Stimulated activated CD4-positive, alpha-beta T cell treated with anti-CD3 and anti-CD28 coated beads, Interleukin-4, amount 100 ng/mL, for 24 hours (primary cell): ENCODE measurements at regions not wholly inside any gene's neighbourhood (a gene's known extent, or its start where the extent isn't known, plus 50 kb on each side); places are given as distances from the start of the nearest gene placed in this dataset.

Experiments
- DNase-seq: peaks from one replicate; pipeline ENCODE4 v3.0.0-alpha.2; 2020

- no peak for DNase-seq
Observed at GRCh38 chr5:38022631-38023030, 182.8 kb upstream of the GDNF start.

GRCh38 chr5:38018016-38018415 is 178.2 kb upstream of the GDNF start:
- no peak for DNase-seq

- DNase-seq: no peak
Observed at GRCh38 chr5:38013107-38013506, 173.3 kb upstream of the GDNF start.

- no peak for DNase-seq
Observed at GRCh38 chr5:38011668-38012188, 171.9 kb upstream of the GDNF start.

GRCh38 chr5:38009749-38010358 is 170.0 kb upstream of the GDNF start:
- DNase-seq: no peak

GRCh38 chr5:38008198-38008597 is 168.4 kb upstream of the GDNF start:
- no peak for DNase-seq

GRCh38 chr5:37999593-37999992 is 159.8 kb upstream of the GDNF start:
- no peak for DNase-seq

- no peak for DNase-seq
Observed at GRCh38 chr5:37996918-37997317, 157.1 kb upstream of the GDNF start.

- DNase-seq: no peak
Observed at GRCh38 chr5:37994729-37995128, 154.9 kb upstream of the GDNF start.

GRCh38 chr5:37991301-37992299 is 151.8 kb upstream of the GDNF start:
- DNase-seq: no peak

- DNase-seq: no peak
Observed at GRCh38 chr5:37989884-37990283, 150.0 kb upstream of the GDNF start.

GRCh38 chr5:37988454-37989046 is 148.7 kb upstream of the GDNF start:
- no peak for DNase-seq

GRCh38 chr5:37984300-37984699 is 144.5 kb upstream of the GDNF start:
- no peak for DNase-seq

- DNase-seq: no peak
Observed at GRCh38 chr5:37983463-37983862, 143.6 kb upstream of the GDNF start.

- no peak for DNase-seq
Observed at GRCh38 chr5:37979559-37979958, 139.7 kb upstream of the GDNF start.

GRCh38 chr5:37975531-37975930 is 135.7 kb upstream of the GDNF start:
- DNase-seq: no peak

- DNase-seq: no peak
Observed at GRCh38 chr5:37971483-37972024, 131.7 kb upstream of the GDNF start.

- no peak for DNase-seq
Observed at GRCh38 chr5:37966871-37967270, 127.0 kb upstream of the GDNF start.

GRCh38 chr5:37966291-37966690 is 126.5 kb upstream of the GDNF start:
- no peak for DNase-seq

- no peak for DNase-seq
Observed at GRCh38 chr5:37962389-37962788, 122.5 kb upstream of the GDNF start.

- no peak for DNase-seq
Observed at GRCh38 chr5:37957218-37957617, 117.4 kb upstream of the GDNF start.

- DNase-seq: no peak
Observed at GRCh38 chr5:37955748-37956147, 115.9 kb upstream of the GDNF start.

- DNase-seq: no peak
Observed at GRCh38 chr5:37954561-37954960, 114.7 kb upstream of the GDNF start.
